WTC11 (cell line): ENCODE measurements at regions not wholly inside any gene's neighbourhood (a gene's known extent, or its start where the extent isn't known, plus 50 kb on each side); places are given as distances from the start of the nearest gene placed in this dataset.

Source experiments
- ATAC-seq: fragments of 200-7000 bp; cut with Tn5 transposase; 2 replicates; pipeline ENCODE4 v1.10.0; 2021; ENCODE audit warnings: mild to moderate bottlenecking, moderate library complexity
- CTCF ChIA-PET: fragments of 300-600 bp; sonication (Branson Sonifier 250); formaldehyde crosslinking; loops from one replicate; lab custom pipeline; 2021; ENCODE audit warnings: antibody characterized with exemption; lab: Charles Lee
- POLR2A ChIA-PET: fragments of 350-600 bp; sonication (Branson Sonifier 250); formaldehyde crosslinking; loops from one replicate; lab custom pipeline; 2021; ENCODE audit warnings: antibody characterized with exemption; lab: Charles Lee
- DNase-seq: peaks from one replicate; pipeline ENCODE4 v3.0.0; 2021; ENCODE audit warnings: low spot score
- H3K27ac Mint-ChIP-seq: 2 replicates; pipeline ENCODE4 v1.8.0; 2021; ENCODE audit warnings: mixed read lengths
- H3K27me3 Mint-ChIP-seq: 2 replicates; pipeline ENCODE4 v1.8.0; 2021; ENCODE audit warnings: low read depth, mild to moderate bottlenecking, moderate library complexity, mixed read lengths
- H3K36me3 Mint-ChIP-seq: 2 replicates; pipeline ENCODE4 v1.8.0; 2021; ENCODE audit warnings: mixed read lengths
- H3K4me1 Mint-ChIP-seq: 2 replicates; pipeline ENCODE4 v1.8.0; 2022; ENCODE audit warnings: mixed read lengths
- H3K4me3 Mint-ChIP-seq: 2 replicates; pipeline ENCODE4 v1.8.0; 2021; ENCODE audit warnings: mild to moderate bottlenecking, moderate library complexity, mixed read lengths
- H3K9me3 Mint-ChIP-seq: 2 replicates; pipeline ENCODE4 v1.8.0; 2021; ENCODE audit warnings: mixed read lengths
- AFF4 ChIP-seq: sonication (generic); formaldehyde crosslinking; IDR thresholded peaks from 2 replicates; pipeline ENCODE4 v1.8.1; 2023; ENCODE audit warnings: mild to moderate bottlenecking, missing genetic modification reagents, borderline replicate concordance
- ATF3 ChIP-seq: sonication (generic); formaldehyde crosslinking; conservative IDR thresholded peaks from 2 replicates; pipeline ENCODE4 v1.8.1; 2022; ENCODE audit warnings: mild to moderate bottlenecking, missing genetic modification reagents
- E2F5 ChIP-seq: sonication (generic); formaldehyde crosslinking; IDR thresholded peaks from 2 replicates; pipeline ENCODE4 v1.8.1; 2022; ENCODE audit warnings: mild to moderate bottlenecking, moderate library complexity, missing genetic modification reagents
- ESRRA ChIP-seq: sonication (generic); formaldehyde crosslinking; IDR thresholded peaks from 2 replicates; pipeline ENCODE4 v1.8.1; 2022; ENCODE audit warnings: mild to moderate bottlenecking, missing genetic modification reagents, borderline replicate concordance
- ETV6 ChIP-seq: sonication (generic); formaldehyde crosslinking; IDR thresholded peaks from 2 replicates; pipeline ENCODE4 v1.8.1; 2022; ENCODE audit warnings: mild to moderate bottlenecking, missing genetic modification reagents
- FOXP1 ChIP-seq: sonication (generic); formaldehyde crosslinking; IDR thresholded peaks from 2 replicates; pipeline ENCODE4 v1.8.0; 2022; ENCODE audit warnings: missing genetic modification reagents, mild to moderate bottlenecking, moderate library complexity, borderline replicate concordance
- GABPB1 ChIP-seq: sonication (generic); formaldehyde crosslinking; IDR thresholded peaks from 2 replicates; pipeline ENCODE4 v1.8.1; 2023; ENCODE audit warnings: mild to moderate bottlenecking, missing genetic modification reagents
- OVOL2 ChIP-seq: fragments of 250-450 bp; sonication (Bioruptor Pico); IDR thresholded peaks from 2 replicates; pipeline ENCODE4 v1.9.0; 2021; ENCODE audit warnings: mild to moderate bottlenecking, borderline replicate concordance
- PREB ChIP-seq: sonication (generic); formaldehyde crosslinking; IDR thresholded peaks from 2 replicates; pipeline ENCODE4 v1.8.1; 2022; ENCODE audit warnings: mild to moderate bottlenecking, missing genetic modification reagents, moderate library complexity, borderline replicate concordance
- SMAD4 ChIP-seq: sonication (generic); formaldehyde crosslinking; IDR thresholded peaks from 2 replicates; pipeline ENCODE4 v1.8.0; 2022; ENCODE audit warnings: mild to moderate bottlenecking, missing genetic modification reagents
- ZBTB43 ChIP-seq: sonication (generic); formaldehyde crosslinking; IDR thresholded peaks from 2 replicates; pipeline ENCODE4 v1.8.1; 2023; ENCODE audit warnings: mild to moderate bottlenecking, missing genetic modification reagents
- ZNF138 ChIP-seq: sonication (generic); formaldehyde crosslinking; conservative IDR thresholded peaks from 2 replicates; pipeline ENCODE4 v1.8.1; 2022; ENCODE audit warnings: mild to moderate bottlenecking, moderate library complexity, missing genetic modification reagents
- TF ChIP-seq, protein P1 (sequence below): sonication (generic); formaldehyde crosslinking; IDR thresholded peaks from 2 replicates; pipeline ENCODE4 v1.8.0; 2022; ENCODE audit warnings: missing genetic modification reagents
- TF ChIP-seq, protein P2 (sequence below): sonication (generic); formaldehyde crosslinking; IDR thresholded peaks from 2 replicates; pipeline ENCODE4 v1.8.0; 2023; ENCODE audit warnings: missing genetic modification reagents
- TF ChIP-seq, protein P3 (sequence below): sonication (generic); formaldehyde crosslinking; IDR thresholded peaks from 2 replicates; pipeline ENCODE4 v1.8.0; 2023; ENCODE audit warnings: mild to moderate bottlenecking, missing genetic modification reagents
- TF ChIP-seq, protein P4 (sequence below): fragments of 250-450 bp; sonication (Bioruptor Pico); IDR thresholded peaks from 2 replicates; pipeline ENCODE4 v1.9.0; 2021; ENCODE audit warnings: mild to moderate bottlenecking
- TF ChIP-seq, protein P5 (sequence below): fragments of 250-450 bp; sonication (Bioruptor Pico); IDR thresholded peaks from 2 replicates; pipeline ENCODE4 v1.8.0; 2021; ENCODE audit warnings: mild to moderate bottlenecking

- TF ChIP-seq, protein P1, sequence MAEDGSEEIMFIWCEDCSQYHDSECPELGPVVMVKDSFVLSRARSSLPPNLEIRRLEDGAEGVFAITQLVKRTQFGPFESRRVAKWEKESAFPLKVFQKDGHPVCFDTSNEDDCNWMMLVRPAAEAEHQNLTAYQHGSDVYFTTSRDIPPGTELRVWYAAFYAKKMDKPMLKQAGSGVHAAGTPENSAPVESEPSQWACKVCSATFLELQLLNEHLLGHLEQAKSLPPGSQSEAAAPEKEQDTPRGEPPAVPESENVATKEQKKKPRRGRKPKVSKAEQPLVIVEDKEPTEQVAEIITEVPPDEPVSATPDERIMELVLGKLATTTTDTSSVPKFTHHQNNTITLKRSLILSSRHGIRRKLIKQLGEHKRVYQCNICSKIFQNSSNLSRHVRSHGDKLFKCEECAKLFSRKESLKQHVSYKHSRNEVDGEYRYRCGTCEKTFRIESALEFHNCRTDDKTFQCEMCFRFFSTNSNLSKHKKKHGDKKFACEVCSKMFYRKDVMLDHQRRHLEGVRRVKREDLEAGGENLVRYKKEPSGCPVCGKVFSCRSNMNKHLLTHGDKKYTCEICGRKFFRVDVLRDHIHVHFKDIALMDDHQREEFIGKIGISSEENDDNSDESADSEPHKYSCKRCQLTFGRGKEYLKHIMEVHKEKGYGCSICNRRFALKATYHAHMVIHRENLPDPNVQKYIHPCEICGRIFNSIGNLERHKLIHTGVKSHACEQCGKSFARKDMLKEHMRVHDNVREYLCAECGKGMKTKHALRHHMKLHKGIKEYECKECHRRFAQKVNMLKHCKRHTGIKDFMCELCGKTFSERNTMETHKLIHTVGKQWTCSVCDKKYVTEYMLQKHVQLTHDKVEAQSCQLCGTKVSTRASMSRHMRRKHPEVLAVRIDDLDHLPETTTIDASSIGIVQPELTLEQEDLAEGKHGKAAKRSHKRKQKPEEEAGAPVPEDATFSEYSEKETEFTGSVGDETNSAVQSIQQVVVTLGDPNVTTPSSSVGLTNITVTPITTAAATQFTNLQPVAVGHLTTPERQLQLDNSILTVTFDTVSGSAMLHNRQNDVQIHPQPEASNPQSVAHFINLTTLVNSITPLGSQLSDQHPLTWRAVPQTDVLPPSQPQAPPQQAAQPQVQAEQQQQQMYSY (CRISPR knock-in tag) = no peak
- TF ChIP-seq AFF4 (CRISPR knock-in tag) = no peak
- TF ChIP-seq, all 79 proteins: peak for 0
Measured at GRCh38 chr18:75863696-75864095, 436.2 kb upstream of the SMIM21 start (continued).

DNA sequence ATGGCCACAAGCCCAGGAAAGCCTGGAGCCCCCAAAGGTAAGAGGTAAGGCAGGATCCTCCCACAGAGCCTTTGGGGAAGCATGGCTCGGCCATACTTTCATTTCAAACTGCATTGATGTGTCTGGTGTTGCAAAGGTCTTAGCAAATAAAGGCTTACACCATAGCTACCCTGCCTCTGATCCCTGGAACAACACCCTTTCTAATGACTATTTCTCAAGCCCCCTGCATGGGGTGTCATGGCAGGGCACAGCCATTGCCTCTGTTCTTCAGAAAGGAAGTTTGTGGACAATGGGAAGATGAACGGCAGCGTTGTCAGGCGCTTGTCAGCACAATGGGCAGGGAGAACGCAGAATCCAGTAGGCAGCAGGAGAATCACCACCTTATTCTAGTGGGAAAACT is 435.0 kb upstream of the SMIM21 start:
- CTCF ChIA-PET = no interaction called here
- POLR2A ChIA-PET = no interaction called here
- Mint-ChIP-seq H3K9me3 (peaks cover 18% of the 10 kb centered on the region), H3K27me3 (no peaks in the 10 kb centered on the region), H3K36me3 (0 out of 2 replicates have a peak, but pooled peaks cover 3% of the 10 kb centered on the region), H3K4me1 (peaks cover 3% of the 10 kb centered on the region; the same call in 1 of the 2 replicates), H3K27ac (no peak overlapping the region), H3K4me3 (no peak overlapping the region)
- ATAC-seq = no peak
- no peak for DNase-seq
- no peak for TF ChIP-seq SMAD4 (CRISPR knock-in tag)
- TF ChIP-seq, protein P2, sequence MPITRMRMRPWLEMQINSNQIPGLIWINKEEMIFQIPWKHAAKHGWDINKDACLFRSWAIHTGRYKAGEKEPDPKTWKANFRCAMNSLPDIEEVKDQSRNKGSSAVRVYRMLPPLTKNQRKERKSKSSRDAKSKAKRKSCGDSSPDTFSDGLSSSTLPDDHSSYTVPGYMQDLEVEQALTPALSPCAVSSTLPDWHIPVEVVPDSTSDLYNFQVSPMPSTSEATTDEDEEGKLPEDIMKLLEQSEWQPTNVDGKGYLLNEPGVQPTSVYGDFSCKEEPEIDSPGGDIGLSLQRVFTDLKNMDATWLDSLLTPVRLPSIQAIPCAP = no peak
- TF ChIP-seq, protein P3, sequence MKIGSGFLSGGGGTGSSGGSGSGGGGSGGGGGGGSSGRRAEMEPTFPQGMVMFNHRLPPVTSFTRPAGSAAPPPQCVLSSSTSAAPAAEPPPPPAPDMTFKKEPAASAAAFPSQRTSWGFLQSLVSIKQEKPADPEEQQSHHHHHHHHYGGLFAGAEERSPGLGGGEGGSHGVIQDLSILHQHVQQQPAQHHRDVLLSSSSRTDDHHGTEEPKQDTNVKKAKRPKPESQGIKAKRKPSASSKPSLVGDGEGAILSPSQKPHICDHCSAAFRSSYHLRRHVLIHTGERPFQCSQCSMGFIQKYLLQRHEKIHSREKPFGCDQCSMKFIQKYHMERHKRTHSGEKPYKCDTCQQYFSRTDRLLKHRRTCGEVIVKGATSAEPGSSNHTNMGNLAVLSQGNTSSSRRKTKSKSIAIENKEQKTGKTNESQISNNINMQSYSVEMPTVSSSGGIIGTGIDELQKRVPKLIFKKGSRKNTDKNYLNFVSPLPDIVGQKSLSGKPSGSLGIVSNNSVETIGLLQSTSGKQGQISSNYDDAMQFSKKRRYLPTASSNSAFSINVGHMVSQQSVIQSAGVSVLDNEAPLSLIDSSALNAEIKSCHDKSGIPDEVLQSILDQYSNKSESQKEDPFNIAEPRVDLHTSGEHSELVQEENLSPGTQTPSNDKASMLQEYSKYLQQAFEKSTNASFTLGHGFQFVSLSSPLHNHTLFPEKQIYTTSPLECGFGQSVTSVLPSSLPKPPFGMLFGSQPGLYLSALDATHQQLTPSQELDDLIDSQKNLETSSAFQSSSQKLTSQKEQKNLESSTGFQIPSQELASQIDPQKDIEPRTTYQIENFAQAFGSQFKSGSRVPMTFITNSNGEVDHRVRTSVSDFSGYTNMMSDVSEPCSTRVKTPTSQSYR (CRISPR knock-in tag) = no peak
- no peak for TF ChIP-seq PREB
- TF ChIP-seq ETV6 (CRISPR knock-in tag) = no peak
- no peak for TF ChIP-seq FOXP1
- no peak for TF ChIP-seq E2F5 (CRISPR knock-in tag)
- TF ChIP-seq ESRRA (CRISPR knock-in tag) = no peak
- no peak for TF ChIP-seq ATF3 (CRISPR knock-in tag)
- TF ChIP-seq, protein P4, sequence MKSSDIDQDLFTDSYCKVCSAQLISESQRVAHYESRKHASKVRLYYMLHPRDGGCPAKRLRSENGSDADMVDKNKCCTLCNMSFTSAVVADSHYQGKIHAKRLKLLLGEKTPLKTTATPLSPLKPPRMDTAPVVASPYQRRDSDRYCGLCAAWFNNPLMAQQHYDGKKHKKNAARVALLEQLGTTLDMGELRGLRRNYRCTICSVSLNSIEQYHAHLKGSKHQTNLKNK = no peak
- TF ChIP-seq ZNF138 (CRISPR knock-in tag) = no peak
- no peak for TF ChIP-seq GABPB1
- TF ChIP-seq OVOL2 (CRISPR knock-in tag) = no peak
- TF ChIP-seq, protein P5, sequence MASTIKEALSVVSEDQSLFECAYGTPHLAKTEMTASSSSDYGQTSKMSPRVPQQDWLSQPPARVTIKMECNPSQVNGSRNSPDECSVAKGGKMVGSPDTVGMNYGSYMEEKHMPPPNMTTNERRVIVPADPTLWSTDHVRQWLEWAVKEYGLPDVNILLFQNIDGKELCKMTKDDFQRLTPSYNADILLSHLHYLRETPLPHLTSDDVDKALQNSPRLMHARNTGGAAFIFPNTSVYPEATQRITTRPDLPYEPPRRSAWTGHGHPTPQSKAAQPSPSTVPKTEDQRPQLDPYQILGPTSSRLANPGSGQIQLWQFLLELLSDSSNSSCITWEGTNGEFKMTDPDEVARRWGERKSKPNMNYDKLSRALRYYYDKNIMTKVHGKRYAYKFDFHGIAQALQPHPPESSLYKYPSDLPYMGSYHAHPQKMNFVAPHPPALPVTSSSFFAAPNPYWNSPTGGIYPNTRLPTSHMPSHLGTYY (CRISPR knock-in tag) = no peak
- TF ChIP-seq ZBTB43 (CRISPR knock-in tag) = no peak
